NCI-H2196 treated with DMSO at 0.1 percent for 48 hours (cell line): ENCODE measurements at regions not wholly inside any gene's neighbourhood (a gene's known extent, or its start where the extent isn't known, plus 50 kb on each side); places are given as distances from the start of the nearest gene placed in this dataset.
"Not testable (repeated sequence)": the region's sequence is repeated elsewhere in the genome, so short reads cannot be mapped to it uniquely, and the experiment has no call there.

ENCODE experiments used
- DNase-seq: peaks from one replicate; lab custom pipeline; 2025; ENCODE audit not compliant: unreplicated experiment; lab: John Stamatoyannopoulos, UW

DNA sequence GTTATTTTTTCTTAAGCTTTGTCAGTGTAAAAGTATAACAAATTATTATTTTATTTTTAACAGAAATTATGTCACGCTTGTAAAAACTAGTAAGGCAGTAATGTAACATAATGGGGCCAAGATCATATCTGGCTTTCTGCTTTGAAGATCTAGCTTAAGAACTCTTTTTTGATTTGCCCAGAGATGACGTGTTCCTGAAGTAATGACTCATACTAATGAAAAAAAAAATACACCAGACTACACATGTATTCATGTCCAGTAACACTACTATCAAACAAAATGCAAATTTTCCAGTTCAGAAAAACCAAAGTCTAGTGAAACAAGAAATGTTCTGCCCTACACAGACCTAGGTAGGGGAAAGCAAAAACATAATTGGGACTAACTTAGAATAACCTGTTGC lies 432.2 kb upstream of the ATXN7L3B start:
- no peak for DNase-seq

- DNase-seq = no peak
Observed at GRCh38 chr12:74108729-74109128, 428.9 kb upstream of the ATXN7L3B start.

DNA sequence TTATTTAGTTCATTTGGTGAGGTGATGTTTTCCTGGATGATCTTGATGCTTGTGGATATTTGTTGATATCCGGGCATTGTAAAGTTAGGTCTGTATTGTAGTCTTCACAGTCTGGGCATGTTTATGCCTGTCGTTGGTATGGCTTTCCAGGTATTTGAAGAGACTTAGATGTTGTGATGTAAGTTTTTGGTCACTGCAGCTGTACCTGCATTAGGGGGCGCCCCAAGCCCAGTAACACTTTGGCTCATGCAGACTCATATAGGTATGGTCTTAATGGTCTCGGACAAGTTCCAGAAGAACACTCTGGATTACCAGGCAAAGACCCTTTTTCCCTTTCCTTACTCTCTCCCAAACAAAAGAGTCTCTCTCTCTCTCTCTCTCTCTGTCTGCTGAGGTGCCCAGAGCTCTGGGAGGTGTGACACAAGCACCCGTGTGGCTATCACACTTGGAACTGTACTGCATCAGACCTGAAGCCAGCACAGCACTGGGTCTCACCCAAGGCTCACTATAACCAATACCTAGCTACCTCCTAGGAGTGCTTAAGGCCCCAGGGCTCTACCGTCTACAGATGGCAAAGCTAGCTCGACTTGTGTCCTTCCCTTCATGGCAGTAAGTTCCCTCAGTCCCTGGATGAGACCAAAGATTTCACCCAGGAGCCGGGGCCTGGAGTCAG lies 425.8 kb upstream of the ATXN7L3B start:
- no peak for DNase-seq

GRCh38 chr12:74119811-74120362 lies 417.7 kb upstream of the ATXN7L3B start:
- no peak for DNase-seq

DNA sequence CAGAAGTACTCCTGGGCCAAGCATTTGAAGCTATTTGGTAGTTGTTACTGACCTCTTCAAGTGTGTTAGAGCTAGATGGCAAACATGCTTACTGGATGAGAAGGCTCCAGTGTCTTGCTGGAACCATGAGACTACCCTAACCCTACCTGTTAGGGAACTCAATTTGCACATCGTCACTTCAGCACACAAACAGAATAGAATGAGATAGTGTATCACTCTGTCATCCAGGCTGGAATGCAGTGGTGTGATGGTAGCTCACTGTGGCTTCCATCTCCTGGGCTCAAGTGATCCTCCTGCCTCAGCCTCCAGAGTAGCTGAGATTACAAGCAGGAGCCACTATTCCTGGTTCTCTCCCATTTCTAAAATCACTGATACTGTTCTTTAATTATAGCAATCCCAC lies 417.0 kb upstream of the ATXN7L3B start:
- DNase-seq = no peak

GRCh38 chr12:74129702-74130101 lies 407.9 kb upstream of the ATXN7L3B start:
- DNase-seq = no peak

DNA sequence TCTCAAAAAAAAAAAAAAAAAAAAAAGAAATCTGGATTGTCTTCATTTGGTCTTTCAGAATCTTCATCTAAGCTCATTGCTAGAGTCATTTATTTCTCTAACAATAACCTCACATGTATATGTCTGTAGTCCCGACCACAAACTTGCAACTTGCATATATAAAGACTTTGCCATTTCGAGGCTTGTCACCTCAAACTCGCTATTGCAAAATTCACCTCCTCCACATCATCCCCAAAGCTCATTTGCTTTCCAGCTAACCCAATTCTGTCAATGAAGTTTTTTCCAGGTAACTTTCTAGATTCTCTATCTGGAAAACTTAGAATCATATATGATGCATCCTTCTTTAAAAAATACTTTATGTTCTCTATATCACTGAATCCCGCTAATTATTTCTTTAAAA lies 393.2 kb upstream of the ATXN7L3B start:
- DNase-seq = no peak

DNA sequence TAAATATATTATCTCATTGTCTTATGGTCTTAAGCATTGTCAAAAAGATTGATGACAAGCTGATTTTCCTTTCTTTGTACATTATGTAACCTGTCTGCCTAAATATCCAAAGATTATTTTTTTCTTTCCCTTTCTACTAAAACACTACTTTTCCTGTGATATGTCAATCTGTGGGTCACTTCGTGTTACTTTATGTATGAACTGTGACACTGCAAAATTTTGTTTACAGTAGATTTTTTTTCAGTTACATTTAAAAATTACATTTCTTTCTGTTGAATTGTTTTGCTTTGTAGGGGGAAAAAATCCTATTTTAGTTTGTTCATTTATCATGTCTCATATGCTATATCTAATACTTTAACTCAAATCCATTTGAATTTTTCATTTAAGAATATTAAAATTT lies 392.3 kb upstream of the ATXN7L3B start:
- DNase-seq = no peak

DNA sequence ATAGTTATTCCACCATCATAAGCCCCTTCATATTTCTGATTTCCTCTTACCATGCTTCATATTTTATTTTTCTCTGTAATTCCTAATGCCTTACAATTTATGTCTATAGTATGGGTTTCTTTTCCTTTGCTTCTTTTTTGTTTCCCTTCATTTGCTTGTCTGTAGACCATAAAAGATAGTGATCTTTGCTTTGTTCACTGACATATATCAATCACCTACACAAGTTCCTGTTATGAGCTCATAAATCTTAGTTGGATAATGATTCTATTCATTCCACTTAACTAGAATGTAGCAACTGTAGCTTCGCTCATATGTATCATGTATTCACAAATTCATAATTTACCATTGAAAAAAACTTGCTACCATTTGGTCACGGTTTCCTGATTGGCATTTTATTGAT lies 388.8 kb upstream of the ATXN7L3B start:
- DNase-seq = no peak

GRCh38 chr12:74152370-74152769 lies 385.3 kb upstream of the ATXN7L3B start:
- DNase-seq = no peak

- DNase-seq = no peak
Observed at GRCh38 chr12:74166096-74166495, 371.5 kb upstream of the ATXN7L3B start.

- no peak for DNase-seq
Observed at GRCh38 chr12:74169607-74170006, 368.0 kb upstream of the ATXN7L3B start.

DNA sequence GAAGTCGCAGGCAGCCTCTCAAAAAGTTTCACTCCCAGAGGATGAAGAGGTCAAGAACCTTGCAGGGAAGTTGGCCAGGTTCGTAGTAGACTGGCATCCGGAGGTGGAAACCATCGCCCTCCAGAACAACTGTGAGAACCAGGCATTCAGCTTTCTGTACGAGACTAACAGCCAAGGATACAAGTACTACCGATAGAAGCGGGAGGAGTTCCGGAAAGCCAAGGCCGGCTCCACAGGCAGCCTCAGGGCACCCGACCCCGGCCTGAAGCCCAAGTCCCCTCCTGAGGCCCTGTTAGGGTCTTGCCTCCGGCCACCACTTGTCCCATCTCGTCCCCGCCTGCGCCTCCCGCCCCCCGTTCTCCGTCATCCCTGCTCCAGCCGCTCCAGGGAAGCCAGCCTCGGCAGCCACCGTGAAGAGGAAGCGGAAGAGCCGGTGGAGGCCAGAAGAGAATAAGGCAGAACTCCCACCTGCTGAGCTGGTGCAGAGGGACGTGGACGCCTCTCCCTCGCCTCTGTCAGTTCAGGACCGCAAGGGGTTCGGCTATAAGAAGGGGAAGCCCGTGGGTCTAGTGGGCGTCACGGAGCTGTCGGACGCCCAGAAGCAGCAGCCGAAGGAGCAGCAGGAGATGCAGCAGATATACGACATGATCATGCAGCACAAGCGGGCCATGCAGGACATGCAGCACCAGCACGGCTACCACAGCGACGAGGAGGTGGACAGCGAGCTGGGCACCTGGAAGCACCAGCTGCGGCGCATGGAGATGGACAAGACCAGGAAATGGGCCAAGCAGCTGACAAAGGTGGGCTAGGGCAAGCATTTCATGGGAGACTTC lies 366.8 kb upstream of the ATXN7L3B start:
- DNase-seq = no peak

DNA sequence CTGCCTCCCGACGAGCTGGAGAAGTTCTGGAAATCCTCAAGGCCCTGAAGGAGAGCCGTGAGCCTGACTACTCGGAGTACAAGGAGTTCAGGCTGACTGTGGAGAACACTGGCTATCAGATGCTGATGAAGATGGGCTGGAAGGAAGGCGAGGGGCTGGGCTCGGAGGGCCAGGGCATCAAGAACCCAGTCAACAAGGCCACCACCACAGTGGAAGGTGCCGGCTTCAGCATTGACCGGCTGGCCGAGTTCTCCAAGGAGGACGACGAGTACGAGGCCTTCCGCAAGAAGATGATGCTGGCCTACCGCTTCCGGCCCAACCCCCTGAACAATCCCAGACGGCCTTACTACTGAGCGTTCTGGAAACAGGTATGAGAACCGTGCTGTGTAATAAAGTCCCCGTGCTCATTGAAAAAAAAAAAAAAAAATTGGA lies 366.1 kb upstream of the ATXN7L3B start:
- no peak for DNase-seq

DNA sequence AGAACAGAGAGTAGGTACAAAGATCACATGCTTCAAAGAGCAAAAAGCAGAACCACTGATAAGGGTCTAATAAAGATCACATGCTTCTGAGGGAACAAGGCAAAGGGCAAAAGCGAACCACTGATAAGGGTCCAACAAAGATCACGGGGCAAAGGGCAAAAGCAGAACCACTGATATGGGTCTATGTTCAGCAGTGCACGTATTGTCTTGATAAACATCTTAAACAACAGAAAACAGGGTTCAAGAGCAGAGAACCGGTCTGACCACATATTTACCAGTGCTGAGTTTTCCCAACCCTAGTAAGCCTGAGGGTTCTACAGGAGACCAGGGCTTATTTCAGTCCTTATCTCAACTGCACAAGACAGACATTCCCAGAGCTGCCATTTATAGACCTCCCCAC lies 362.7 kb upstream of the ATXN7L3B start:
- not testable (repeated sequence) for DNase-seq

GRCh38 chr12:74185360-74185759 lies 352.3 kb upstream of the ATXN7L3B start:
- no peak for DNase-seq

DNA sequence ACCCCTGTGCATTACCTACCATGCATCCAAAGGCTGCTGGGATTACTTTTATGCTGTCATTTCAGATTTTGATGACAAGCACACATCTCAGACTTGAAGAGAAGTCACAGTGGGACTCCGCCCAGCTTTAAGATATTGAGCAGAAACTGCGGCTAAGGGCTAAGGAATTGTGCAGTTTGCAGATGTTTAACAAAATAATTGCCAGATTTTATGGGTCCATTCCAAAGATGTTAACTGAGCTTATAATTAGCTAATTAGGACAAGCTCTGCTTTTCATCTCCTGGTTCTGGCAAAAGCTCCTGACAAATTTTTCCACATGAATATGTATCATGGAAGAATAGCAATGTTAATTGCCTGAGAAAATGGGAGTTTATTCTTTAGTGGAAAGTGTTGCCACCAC lies 344.4 kb upstream of the ATXN7L3B start:
- DNase-seq = no peak

DNA sequence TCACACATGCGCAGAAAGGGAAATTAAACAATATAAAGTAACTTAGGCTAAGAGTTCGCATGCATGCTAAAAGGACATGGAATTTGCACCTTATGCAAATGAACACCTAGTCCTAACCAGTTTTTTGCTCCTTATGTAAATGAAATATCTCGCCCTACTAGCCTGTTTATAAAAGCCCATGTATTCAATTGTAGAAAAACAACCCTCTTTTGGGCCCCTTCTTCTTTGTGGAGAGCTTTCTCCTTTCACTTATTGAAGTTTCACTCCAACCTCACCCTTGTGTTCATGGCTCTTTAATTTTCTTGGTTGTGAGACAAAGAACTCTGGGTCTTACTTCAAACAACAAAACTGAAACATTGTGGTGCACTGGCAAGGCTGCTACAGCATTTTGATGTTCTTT lies 333.4 kb upstream of the ATXN7L3B start:
- no peak for DNase-seq

DNA sequence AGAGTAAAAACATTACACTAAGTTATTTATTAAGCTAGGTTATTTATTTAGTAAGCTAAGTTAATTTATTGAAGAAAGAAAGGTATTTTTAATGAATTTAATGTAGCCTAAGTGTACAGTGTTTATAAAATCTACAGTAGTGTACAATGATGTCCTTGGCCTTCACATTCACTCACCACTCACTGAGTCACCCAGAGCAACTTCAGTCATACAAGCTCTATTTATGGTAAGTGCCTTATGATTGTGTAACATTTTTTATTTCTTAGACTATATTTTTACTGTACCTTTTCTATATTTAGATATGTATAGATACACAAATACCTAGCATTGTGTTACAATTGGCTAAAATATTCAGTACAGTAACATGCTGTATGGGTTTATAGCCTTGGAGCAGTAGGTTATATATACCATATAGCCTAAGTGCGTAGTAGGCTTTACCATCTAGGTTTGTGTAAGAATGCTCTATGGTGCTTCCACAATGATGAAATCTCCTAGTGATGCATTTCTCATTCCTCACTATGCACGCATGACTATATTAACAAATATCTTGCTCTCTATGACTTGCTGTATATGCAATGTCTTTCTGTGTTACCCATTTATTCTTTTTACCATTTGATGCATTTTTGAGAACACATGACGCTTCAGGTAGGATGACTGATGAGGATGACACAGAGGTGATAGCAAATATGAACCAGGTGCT lies 309.6 kb upstream of the ATXN7L3B start:
- DNase-seq = no peak

- DNase-seq = no peak
Observed at GRCh38 chr12:74229671-74230070, 308.0 kb upstream of the ATXN7L3B start.

DNA sequence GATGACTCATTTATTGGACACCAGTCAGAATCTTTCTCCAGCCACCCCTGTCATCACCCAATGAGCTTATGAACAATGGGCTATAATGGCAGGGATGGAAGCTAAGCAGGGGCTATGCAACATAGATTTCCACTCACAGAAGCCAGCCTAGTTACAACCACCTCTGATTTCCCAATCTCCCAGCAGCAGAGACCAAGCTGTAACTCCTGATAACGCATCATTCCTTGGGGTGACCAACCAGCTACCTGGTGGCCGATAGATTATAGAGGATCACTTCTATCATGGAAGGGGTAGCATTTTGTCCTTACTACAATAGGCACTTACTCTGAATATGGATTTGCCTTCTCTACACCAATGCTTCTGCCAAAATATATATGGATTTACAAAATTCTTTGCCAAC lies 302.3 kb upstream of the ATXN7L3B start:
- DNase-seq = no peak

- no peak for DNase-seq
Observed at GRCh38 chr12:74241341-74241740, 296.3 kb upstream of the ATXN7L3B start.
